ENCODE measurements at regions not wholly inside any gene's neighbourhood (a gene's known extent, or its start where the extent isn't known, plus 50 kb on each side); places are given as distances from the start of the nearest gene placed in this dataset.

DNA sequence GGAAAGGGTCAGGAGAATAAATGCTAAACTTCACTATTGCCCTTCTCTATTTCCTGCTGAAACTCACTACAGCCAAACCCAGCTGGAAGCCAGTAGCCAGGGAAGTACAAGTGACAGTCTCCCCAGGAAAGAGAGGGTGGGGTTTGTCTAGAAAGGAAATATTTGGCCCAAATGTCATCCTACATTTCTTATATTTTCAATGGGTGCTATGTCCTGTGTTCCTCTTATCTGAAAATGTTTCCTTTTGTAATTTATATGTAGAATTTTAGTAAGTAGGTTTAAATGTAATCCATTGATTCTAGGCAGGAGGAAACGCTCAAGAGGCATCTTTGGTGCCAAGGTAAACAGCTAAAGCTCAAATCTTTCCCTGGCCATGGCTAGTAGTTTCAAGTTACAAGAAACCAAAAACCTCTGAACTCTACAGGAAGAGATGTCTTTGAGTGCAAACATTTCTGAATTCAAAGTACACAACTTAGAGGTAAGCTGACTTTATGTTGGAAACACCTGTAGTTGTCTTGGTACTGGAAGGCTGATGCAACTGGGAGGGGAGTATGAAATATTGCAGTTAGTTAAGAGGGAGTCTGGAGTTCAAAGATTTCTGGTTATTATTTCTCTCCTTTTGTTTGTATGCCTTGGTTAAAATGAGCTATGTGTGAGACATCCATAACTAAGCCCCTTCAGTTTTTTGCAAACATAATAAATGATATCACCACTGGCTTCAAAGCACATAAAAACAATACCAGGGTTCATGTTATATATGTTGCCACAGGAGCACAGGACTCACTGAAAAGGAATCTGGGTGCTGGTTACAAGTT is 356.1 kb upstream of the ZC3H15 start:
- no peaks in the 10 kb centered on the region for H4K20me1 ChIP-seq (ENCODE audit: insufficient read depth, low read length, poor library complexity, severe bottlenecking)

DNA sequence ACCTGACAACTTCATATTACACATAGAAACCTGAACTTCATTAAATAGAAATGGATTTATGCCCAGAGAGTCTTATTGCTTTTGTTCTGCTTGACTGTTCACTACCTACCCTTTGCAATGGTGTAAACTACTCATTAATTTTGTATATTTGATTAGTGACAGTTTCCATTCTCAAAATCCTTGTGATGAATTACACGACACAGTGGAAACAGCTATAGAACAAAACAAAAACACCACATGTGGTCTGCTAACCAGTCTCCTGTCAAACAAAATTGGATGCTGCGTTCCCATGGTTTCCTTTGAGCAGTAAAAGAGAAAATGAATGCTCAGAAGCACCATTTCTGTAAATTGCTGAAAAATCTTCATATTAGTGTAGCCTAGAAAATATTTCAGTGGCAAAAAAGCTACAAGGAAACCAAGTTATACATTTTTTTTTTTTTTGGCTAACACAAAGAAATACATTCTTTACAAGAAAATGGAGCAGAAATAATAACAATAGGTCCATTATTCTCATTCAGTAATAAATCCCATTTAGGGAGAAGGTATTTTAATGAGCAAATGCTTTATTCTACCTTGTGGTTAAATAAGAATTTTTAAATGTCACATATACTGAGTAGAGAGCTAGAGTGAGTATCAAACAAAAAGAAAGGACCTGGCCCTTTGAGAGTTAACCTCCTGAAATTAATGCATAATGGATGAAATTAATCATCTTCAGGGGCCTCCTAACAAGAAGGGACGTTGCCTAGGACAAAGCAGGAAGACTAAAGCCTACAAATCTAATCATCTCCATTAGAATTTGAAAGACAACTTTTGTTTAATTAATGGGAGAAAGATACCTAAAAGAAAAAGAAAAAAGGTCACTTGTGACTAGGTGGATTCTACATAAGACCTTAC is 355.1 kb upstream of the ZC3H15 start:
- Histone ChIP-seq H3K4me3 (ENCODE audit: low read length, poor library complexity, severe bottlenecking) (no peak overlapping the region), H3K4me2 (ENCODE audit: low read depth, low read length, poor library complexity, severe bottlenecking) (no peak overlapping the region)
- TF ChIP-seq EZH2phosphoT487 (IDR thresholded peaks at IDR 0.05; ENCODE audit: borderline replicate concordance) = no peak
- TF ChIP-seq, protein P1, sequence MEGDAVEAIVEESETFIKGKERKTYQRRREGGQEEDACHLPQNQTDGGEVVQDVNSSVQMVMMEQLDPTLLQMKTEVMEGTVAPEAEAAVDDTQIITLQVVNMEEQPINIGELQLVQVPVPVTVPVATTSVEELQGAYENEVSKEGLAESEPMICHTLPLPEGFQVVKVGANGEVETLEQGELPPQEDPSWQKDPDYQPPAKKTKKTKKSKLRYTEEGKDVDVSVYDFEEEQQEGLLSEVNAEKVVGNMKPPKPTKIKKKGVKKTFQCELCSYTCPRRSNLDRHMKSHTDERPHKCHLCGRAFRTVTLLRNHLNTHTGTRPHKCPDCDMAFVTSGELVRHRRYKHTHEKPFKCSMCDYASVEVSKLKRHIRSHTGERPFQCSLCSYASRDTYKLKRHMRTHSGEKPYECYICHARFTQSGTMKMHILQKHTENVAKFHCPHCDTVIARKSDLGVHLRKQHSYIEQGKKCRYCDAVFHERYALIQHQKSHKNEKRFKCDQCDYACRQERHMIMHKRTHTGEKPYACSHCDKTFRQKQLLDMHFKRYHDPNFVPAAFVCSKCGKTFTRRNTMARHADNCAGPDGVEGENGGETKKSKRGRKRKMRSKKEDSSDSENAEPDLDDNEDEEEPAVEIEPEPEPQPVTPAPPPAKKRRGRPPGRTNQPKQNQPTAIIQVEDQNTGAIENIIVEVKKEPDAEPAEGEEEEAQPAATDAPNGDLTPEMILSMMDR (conservative IDR thresholded peaks at IDR 0.05; ENCODE audit: low read length) = no peak

More for the DNA sequence above, 356.1 kb upstream of the ZC3H15 start:
- no peaks in the 10 kb centered on the region for H3K27me3 ChIP-seq (ENCODE audit: insufficient read depth, low read length, poor library complexity, severe bottlenecking)
- no peaks in the 10 kb centered on the region for H3K79me2 ChIP-seq (ENCODE audit: insufficient read depth, low read length)
- no peaks in the 10 kb centered on the region for H3K9me3 ChIP-seq (ENCODE audit: insufficient read depth, low read depth, low read length)
- H3K9ac ChIP-seq (ENCODE audit: low read depth, low read length, poor library complexity, severe bottlenecking) = no peak overlapping the region
- H2AFZ ChIP-seq (ENCODE audit: low read length) = no peak overlapping the region
- H3F3A ChIP-seq (ENCODE audit: low read depth) = no peaks in the 10 kb centered on the region
- no peaks in the 10 kb centered on the region for H3K9me2 ChIP-seq (replicated peaks; ENCODE audit: low read depth, low read length)
- no peak overlapping the region for H3K4me3 ChIP-seq (ENCODE audit: low read length, poor library complexity, severe bottlenecking)
- no peak overlapping the region for H3K4me2 ChIP-seq (ENCODE audit: low read depth, low read length, poor library complexity, severe bottlenecking)
- TF ChIP-seq, protein P1 (conservative IDR thresholded peaks at IDR 0.05; ENCODE audit: low read length) = no peak
- no peak for TF ChIP-seq EZH2phosphoT487 (IDR thresholded peaks at IDR 0.05; ENCODE audit: borderline replicate concordance)
- no peaks in the 10 kb centered on the region for H3K36me3 ChIP-seq (ENCODE audit: insufficient read depth, low read length)
- peaks cover 10% of the 10 kb centered on the region for H3K4me1 ChIP-seq (ENCODE audit: insufficient read depth, low read length, poor library complexity, severe bottlenecking)

DNA sequence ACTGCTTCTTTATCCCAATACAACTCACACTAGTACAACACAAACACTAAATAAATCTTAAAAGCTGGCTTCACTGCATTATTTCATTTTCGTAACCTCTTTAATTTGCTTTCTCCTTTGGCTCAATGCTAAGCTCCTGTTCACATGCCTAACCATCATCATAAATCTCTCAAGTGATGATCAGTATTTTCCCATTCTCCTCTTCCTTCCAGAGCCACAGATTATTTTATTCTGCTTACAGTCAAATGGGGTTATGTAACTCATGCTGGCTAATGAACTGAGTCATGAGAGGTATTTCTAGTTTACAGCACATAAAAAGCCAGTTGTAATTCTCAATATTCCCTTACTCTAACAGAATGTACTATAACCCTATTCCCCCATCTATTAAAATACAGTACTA is 350.4 kb upstream of the ZC3H15 start:
- no peaks in the 10 kb centered on the region for H3F3A ChIP-seq (ENCODE audit: low read depth)
- no peak overlapping the region for H2AFZ ChIP-seq (ENCODE audit: low read length)
- H3K79me2 ChIP-seq (ENCODE audit: insufficient read depth, low read length) = no peaks in the 10 kb centered on the region
- no peaks in the 10 kb centered on the region for H3K9me3 ChIP-seq (ENCODE audit: insufficient read depth, low read depth, low read length)
- no peaks in the 10 kb centered on the region for H4K20me1 ChIP-seq (ENCODE audit: insufficient read depth, low read length, poor library complexity, severe bottlenecking)
- no peak overlapping the region for H3K4me2 ChIP-seq (ENCODE audit: low read depth, low read length, poor library complexity, severe bottlenecking)
- no peaks in the 10 kb centered on the region for H3K9me2 ChIP-seq (replicated peaks; ENCODE audit: low read depth, low read length)
- H3K4me1 ChIP-seq (ENCODE audit: insufficient read depth, low read length, poor library complexity, severe bottlenecking) = no peaks in the 10 kb centered on the region
- H3K27me3 ChIP-seq (ENCODE audit: insufficient read depth, low read length, poor library complexity, severe bottlenecking) = no peaks in the 10 kb centered on the region
- no peak overlapping the region for H3K9ac ChIP-seq (ENCODE audit: low read depth, low read length, poor library complexity, severe bottlenecking)
- no peaks in the 10 kb centered on the region for H3K36me3 ChIP-seq (ENCODE audit: insufficient read depth, low read length)
- H3K4me3 ChIP-seq (ENCODE audit: low read length, poor library complexity, severe bottlenecking) = no peak overlapping the region
- TF ChIP-seq, protein P1 (conservative IDR thresholded peaks at IDR 0.05; ENCODE audit: low read length) = no peak
- TF ChIP-seq EZH2phosphoT487 (IDR thresholded peaks at IDR 0.05; ENCODE audit: borderline replicate concordance) = no peak

More for the DNA sequence above, 355.1 kb upstream of the ZC3H15 start:
- H3K27me3 ChIP-seq (ENCODE audit: insufficient read depth, low read length, poor library complexity, severe bottlenecking) = no peaks in the 10 kb centered on the region
- H2AFZ ChIP-seq (ENCODE audit: low read length) = no peak overlapping the region
- no peaks in the 10 kb centered on the region for H3K79me2 ChIP-seq (ENCODE audit: insufficient read depth, low read length)
- no peaks in the 10 kb centered on the region for H3K9me2 ChIP-seq (replicated peaks; ENCODE audit: low read depth, low read length)
- peaks cover 10% of the 10 kb centered on the region for H3K4me1 ChIP-seq (ENCODE audit: insufficient read depth, low read length, poor library complexity, severe bottlenecking)
- no peaks in the 10 kb centered on the region for H3K36me3 ChIP-seq (ENCODE audit: insufficient read depth, low read length)
- no peaks in the 10 kb centered on the region for H4K20me1 ChIP-seq (ENCODE audit: insufficient read depth, low read length, poor library complexity, severe bottlenecking)
- H3K9me3 ChIP-seq (ENCODE audit: insufficient read depth, low read depth, low read length) = no peaks in the 10 kb centered on the region
- H3K9ac ChIP-seq (ENCODE audit: low read depth, low read length, poor library complexity, severe bottlenecking) = no peak overlapping the region
- H3F3A ChIP-seq (ENCODE audit: low read depth) = no peaks in the 10 kb centered on the region

All from Loucy (cell line).